RPMI8226 (cell line): ENCODE measurements at regions not wholly inside any gene's neighbourhood (a gene's known extent, or its start where the extent isn't known, plus 50 kb on each side); places are given as distances from the start of the nearest gene placed in this dataset.
"Not testable (repeated sequence)": the region's sequence is repeated elsewhere in the genome, so short reads cannot be mapped to it uniquely, and the experiment has no call there.

Experiments used
- DNase-seq: peaks from one replicate; pipeline ENCODE4 v3.0.0-alpha.2; 2015

- peak; percentile 91 for DNase-seq
Observed at GRCh38 chr6:27668442-27669294, 195.8 kb upstream of the ZNF184 start.

- DNase-seq: peak; percentile 55
Observed at GRCh38 chr6:27667657-27668441, 194.9 kb upstream of the ZNF184 start.

GRCh38 chr6:27667016-27667656, 194.2 kb upstream of the ZNF184 start:
- DNase-seq: no peak

GRCh38 chr6:27662769-27663168, 189.9 kb upstream of the ZNF184 start:
- no peak for DNase-seq

GRCh38 chr6:27662212-27662611, 189.3 kb upstream of the ZNF184 start:
- DNase-seq: not testable (repeated sequence)

- not testable (repeated sequence) for DNase-seq
Observed at GRCh38 chr6:27653143-27653825, 180.4 kb upstream of the ZNF184 start.

GRCh38 chr6:27651371-27651732, 178.4 kb upstream of the ZNF184 start:
- DNase-seq: no peak

- peak; percentile 83 for DNase-seq
Observed at GRCh38 chr6:27650620-27651370, 177.9 kb upstream of the ZNF184 start.

GRCh38 chr6:27644528-27644927, 171.6 kb upstream of the ZNF184 start:
- no peak for DNase-seq

- no peak for DNase-seq
Observed at GRCh38 chr6:27642744-27643456, 170.0 kb upstream of the ZNF184 start.

- not testable (repeated sequence) for DNase-seq
Observed at GRCh38 chr6:27635886-27636285, 163.0 kb upstream of the ZNF184 start.

GRCh38 chr6:27633221-27633688, 160.3 kb upstream of the ZNF184 start:
- DNase-seq: peak; percentile 45

- no peak for DNase-seq
Observed at GRCh38 chr6:27631609-27631916, 158.7 kb upstream of the ZNF184 start.

GRCh38 chr6:27630727-27631608, 158.1 kb upstream of the ZNF184 start:
- DNase-seq: peak; percentile 87

- no peak for DNase-seq
Observed at GRCh38 chr6:27624694-27625262, 151.9 kb upstream of the ZNF184 start.

- DNase-seq: no peak
Observed at GRCh38 chr6:27623103-27623502, 150.2 kb upstream of the ZNF184 start.

GRCh38 chr6:27619436-27619835, 146.5 kb upstream of the ZNF184 start:
- DNase-seq: no peak

- no peak for DNase-seq
Observed at GRCh38 chr6:27617700-27618689, 145.1 kb upstream of the ZNF184 start.
